GM12873 (cell line): ENCODE measurements at regions not wholly inside any gene's neighbourhood (a gene's known extent, or its start where the extent isn't known, plus 50 kb on each side); places are given as distances from the start of the nearest gene placed in this dataset.

Source experiments
- CTCF ChIP-seq: IDR thresholded peaks from 2 replicates; pipeline ENCODE4 v1.5.1; 2012; ENCODE audit warnings: low read depth, mild to moderate bottlenecking, moderate library complexity, low read length, control low read depth; ENCODE audit not compliant: insufficient read depth; ENCODE audit errors: missing control alignments

- no peak for TF ChIP-seq CTCF
Observed at GRCh38 chr21:17988102-17988437, 168.9 kb upstream of the C21orf91 start.

DNA sequence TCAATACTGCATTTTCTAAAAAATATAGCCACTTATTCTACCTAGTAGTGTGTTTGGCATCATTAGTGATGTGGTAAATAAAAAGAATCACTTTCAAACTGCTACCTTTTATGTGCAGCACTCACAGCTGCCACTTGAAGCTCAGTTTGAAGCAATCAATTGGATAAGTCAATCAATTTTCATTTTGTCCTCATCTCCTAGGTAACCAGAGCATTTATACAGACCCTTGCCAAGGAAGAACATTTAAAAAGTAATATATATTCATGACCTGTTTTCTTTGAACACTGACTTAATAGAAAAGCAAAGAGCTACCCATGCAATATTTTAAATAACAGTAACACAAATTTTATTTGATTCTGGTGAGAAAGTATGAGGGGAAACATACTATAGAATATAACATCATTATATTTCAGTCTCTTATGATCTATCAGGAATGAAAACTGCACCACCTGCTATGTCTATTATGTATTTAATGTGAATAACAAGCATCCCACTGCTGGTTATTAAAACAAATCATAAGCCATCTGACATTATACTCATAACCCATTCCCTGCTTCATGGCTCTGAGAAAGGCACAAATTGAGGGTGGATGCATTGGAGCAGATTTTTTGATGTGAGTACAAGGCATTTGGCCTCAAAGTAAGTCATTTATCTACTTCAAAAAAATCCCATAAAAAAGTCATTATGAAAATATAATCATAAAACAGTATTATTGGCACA is 168.4 kb upstream of the C21orf91 start:
- no peak for TF ChIP-seq CTCF

DNA sequence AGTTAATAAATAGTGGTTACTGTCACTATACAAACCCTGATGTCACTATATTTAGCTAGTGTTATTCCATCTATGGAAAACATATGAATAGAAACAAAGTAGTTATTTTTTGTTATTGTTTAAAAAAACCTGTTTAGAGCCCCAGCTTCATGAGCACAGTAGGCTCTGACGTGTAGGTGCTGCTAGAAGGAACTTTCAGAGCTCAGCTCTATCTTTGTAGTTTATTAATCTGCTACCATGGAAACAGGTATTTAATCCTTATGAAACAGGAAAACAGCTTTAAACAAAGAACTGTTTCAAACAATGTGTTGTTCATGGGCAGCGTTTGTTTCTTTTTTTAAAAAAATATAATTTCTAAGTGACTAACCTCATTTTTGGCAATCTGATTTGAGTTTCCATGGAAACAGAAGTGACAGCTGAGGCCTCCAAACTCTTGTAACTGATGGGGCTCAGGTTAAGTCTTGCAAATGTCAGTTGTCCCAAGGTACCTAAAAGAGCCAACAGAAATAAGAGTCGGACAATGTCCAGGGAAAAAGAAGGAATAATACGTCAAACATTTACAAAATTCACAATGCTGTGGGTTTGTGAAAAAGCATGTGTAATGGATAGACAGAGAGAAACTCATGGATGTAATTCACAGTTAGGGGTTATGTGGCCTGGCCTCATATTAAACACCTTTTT is 162.0 kb upstream of the C21orf91 start:
- TF ChIP-seq CTCF: no peak

GRCh38 chr21:17979763-17980162 is 160.6 kb upstream of the C21orf91 start:
- TF ChIP-seq CTCF: no peak

GRCh38 chr21:17978895-17979294 is 159.7 kb upstream of the C21orf91 start:
- TF ChIP-seq CTCF: no peak

DNA sequence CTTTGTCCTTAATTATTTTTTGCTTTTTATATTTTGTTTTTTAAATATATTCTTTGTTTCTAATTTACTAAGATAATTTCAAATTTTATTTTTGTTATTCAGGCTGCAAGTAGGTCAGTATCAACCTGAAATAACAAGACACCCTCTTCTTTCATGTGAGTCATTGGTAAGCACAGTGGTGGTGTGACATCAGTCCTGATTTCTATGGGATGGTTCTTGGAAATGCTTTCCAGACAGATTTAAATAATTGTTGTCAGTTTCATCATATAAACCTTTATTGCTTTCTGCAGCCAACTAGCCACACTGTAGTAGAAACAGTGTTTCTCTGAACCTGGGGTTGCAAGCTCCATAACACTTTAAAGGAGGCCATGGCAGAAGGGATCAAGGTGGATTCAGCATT is 157.5 kb upstream of the C21orf91 start:
- TF ChIP-seq CTCF: no peak

GRCh38 chr21:17976139-17976538 is 157.0 kb upstream of the C21orf91 start:
- no peak for TF ChIP-seq CTCF
